ENCODE measurements at regions not wholly inside any gene's neighbourhood (a gene's known extent, or its start where the extent isn't known, plus 50 kb on each side); places are given as distances from the start of the nearest gene placed in this dataset.

GRCh38 chr12:125688223-125688622, 623.0 kb downstream of the AACS start:
- no peak overlapping the region for H3K9ac ChIP-seq (replicated peaks in 1 of 4; ENCODE audit: extremely low read depth in 1 of 4, low read depth in 3 of 4, low read length in 3 of 4)
- H3K4me1 ChIP-seq (replicated peaks in 1 of 4; ENCODE audit: control insufficient read depth in 3 of 4, insufficient read depth in 4 of 4, low read length in 3 of 4): peaks cover 0 to 3% (median 0%) of the 10 kb centered on the region in 4 experiments; a peak in 2 of 7 replicates
- ChIA-PET CTCF (ENCODE audit: partially characterized antibody) (interaction anchor here (1.3 kb wide), 1 partner anchor 355 kb away, joined by 4 read pairs; no protein-coding TSS in a partner anchor), POLR2A (ENCODE audit: partially characterized antibody) (no interaction called here)
- no peak overlapping the region for H3K4me3 ChIP-seq (ENCODE audit: extremely low read depth in 1 of 4, insufficient read depth in 2 of 4, low read depth in 3 of 4, low read length in 4 of 4)
- no peak overlapping the region for H3K18ac ChIP-seq (ENCODE audit: extremely low read depth, low read length)
- FAIRE-seq: no peak
- no peak overlapping the region for H3K14ac ChIP-seq (ENCODE audit: insufficient read length)
- no peaks in the 10 kb centered on the region for H3K23me2 ChIP-seq (ENCODE audit: low read depth, low read length)
- H3K23ac ChIP-seq (ENCODE audit: insufficient read length): no peak overlapping the region
- H2BK120ac ChIP-seq (replicated peaks; ENCODE audit: low read depth, low read length): no peak overlapping the region
- H3K4me2 ChIP-seq (ENCODE audit: insufficient read depth in 1 of 2, low read depth in 2 of 2, low read length in 2 of 2): no peak overlapping the region
- no peak overlapping the region for H3K27ac ChIP-seq (ENCODE audit: low read depth, low read length)
- H2BK12ac ChIP-seq (ENCODE audit: low read depth, low read length): no peak overlapping the region
- no peaks in the 10 kb centered on the region for H3K9me3 ChIP-seq (ENCODE audit: insufficient read depth in 2 of 2, low read depth in 1 of 2, low read length in 1 of 2)
- no peaks in the 10 kb centered on the region for H3K79me1 ChIP-seq (ENCODE audit: low read depth, low read length)
- DNase-seq (ENCODE audit: low read depth in 1 of 2, low spot score in 2 of 2): no peak
- no peak overlapping the region for H4K91ac ChIP-seq (replicated peaks; ENCODE audit: insufficient read length, low read length)
- H3K4ac ChIP-seq (replicated peaks; ENCODE audit: insufficient read length, low read depth, low read length): no peak overlapping the region
- 94% methylated on average over 7 of the region's 7 CpGs; no CpG with 5 or more reads in 1 of the 2 experiments for WGBS, 2 experiments (ENCODE audit: extremely low coverage in 1 of 2, insufficient coverage in 1 of 2, insufficient read length in 1 of 2, insufficient replicate concordance in 2 of 2, low coverage in 1 of 2, low lambda C conversion rate in 2 of 2, missing lambda C conversion rate in 1 of 2)
- no peak overlapping the region for H2BK5ac ChIP-seq (ENCODE audit: low read depth, low read length)
- no peak overlapping the region for H3K56ac ChIP-seq (replicated peaks; ENCODE audit: insufficient read length, low read depth, low read length)
- H3K27me3 ChIP-seq (replicated peaks in 1 of 4; ENCODE audit: control insufficient read depth in 3 of 4, extremely low read depth in 1 of 4, insufficient read depth in 3 of 4, low read length in 3 of 4): peaks cover 0 to 3% (median 0%) of the 10 kb centered on the region in 4 experiments; a peak in 1 of 7 replicates
- H3K79me2 ChIP-seq (ENCODE audit: control insufficient read depth in 1 of 2, insufficient read depth in 2 of 2, low read length in 2 of 2): no peaks in the 10 kb centered on the region
- no peak overlapping the region for H2AK5ac ChIP-seq (ENCODE audit: low read depth, low read length)
- no peak for TF ChIP-seq CTBP2 (IDR thresholded peaks at IDR 0.05; ENCODE audit: borderline replicate concordance, insufficient read depth, insufficient read length, low read length)
- no peak for TF ChIP-seq HDAC6 (IDR thresholded peaks at IDR 0.05; ENCODE audit: low read depth, low read length)
- no peak for TF ChIP-seq SIN3A (conservative IDR thresholded peaks at IDR 0.05 in 1 of 2, IDR thresholded peaks at IDR 0.05 in 1 of 2; ENCODE audit: low read depth in 1 of 2, low read length in 2 of 2)
- no peak for TF ChIP-seq CTCF (IDR thresholded peaks at IDR 0.05; ENCODE audit: control extremely low read depth in 1 of 3, insufficient read depth in 1 of 3, low read depth in 1 of 3, low read length in 3 of 3)
- no peak for TF ChIP-seq POLR2A (IDR thresholded peaks at IDR 0.05; ENCODE audit: control extremely low read depth in 1 of 2, low read depth in 2 of 2, low read length in 2 of 2)
- no peak for TF ChIP-seq NRF1 (IDR thresholded peaks at IDR 0.05; ENCODE audit: low read depth, low read length)
- no peak for TF ChIP-seq POU5F1 (IDR thresholded peaks at IDR 0.05; ENCODE audit: low read depth, low read length)
- TF ChIP-seq CBX5 (IDR thresholded peaks at IDR 0.05; ENCODE audit: low read depth, low read length): no peak
- no peak for TF ChIP-seq HDAC2 (IDR thresholded peaks at IDR 0.05; ENCODE audit: borderline replicate concordance in 1 of 2, low read depth in 2 of 2, low read length in 2 of 2)
- no peak for TF ChIP-seq TAF7 (optimal IDR thresholded peaks at IDR 0.05; ENCODE audit: borderline replicate concordance, low read depth, low read length)
- no peak for TF ChIP-seq RAD21 (IDR thresholded peaks at IDR 0.05 in 1 of 2, conservative IDR thresholded peaks at IDR 0.05 in 1 of 2; ENCODE audit: low read depth in 2 of 2, low read length in 2 of 2)
- H4K20me1 ChIP-seq (replicated peaks in 1 of 2; ENCODE audit: control insufficient read depth in 1 of 2, insufficient read depth in 2 of 2, low read length in 2 of 2): peaks cover 0 to 2% of the 10 kb centered on the region in 2 experiments
- no peaks in the 10 kb centered on the region for H3K36me3 ChIP-seq (ENCODE audit: control insufficient read depth in 2 of 4, insufficient read depth in 4 of 4, low read length in 3 of 4)
- H2AFZ ChIP-seq (ENCODE audit: low read length): no peak overlapping the region
- H4K5ac ChIP-seq (ENCODE audit: insufficient read length, low read depth, low read length): no peak overlapping the region
- H2BK15ac ChIP-seq (ENCODE audit: low read length): no peak overlapping the region
- no peak overlapping the region for H4K8ac ChIP-seq (ENCODE audit: extremely low read depth, insufficient read depth, low read length)
- H2BK20ac ChIP-seq (ENCODE audit: low read length): no peak overlapping the region
